ENCODE measurements at regions not wholly inside any gene's neighbourhood (a gene's known extent, or its start where the extent isn't known, plus 50 kb on each side); places are given as distances from the start of the nearest gene placed in this dataset.

DNA sequence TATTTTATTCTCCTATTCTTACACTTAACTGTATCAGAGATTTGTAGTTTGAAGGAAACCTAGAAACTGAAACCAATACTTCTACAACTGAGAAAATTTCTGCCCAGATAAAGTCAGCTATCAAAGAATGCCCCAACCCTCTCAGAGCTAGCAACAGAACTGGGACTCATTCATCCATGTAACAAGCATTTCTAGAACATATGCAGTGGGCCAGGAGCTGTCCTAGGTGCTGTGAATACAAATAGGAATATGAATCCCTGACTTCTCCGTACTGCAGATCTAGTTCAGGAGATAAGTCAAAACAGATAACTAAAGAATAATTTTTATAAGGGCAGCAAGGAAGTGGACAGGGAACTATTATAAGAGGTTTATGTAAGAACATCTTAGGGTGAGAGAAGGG, 654.1 kb upstream of the NOX3 start:
- no peak for DNase-seq

DNA sequence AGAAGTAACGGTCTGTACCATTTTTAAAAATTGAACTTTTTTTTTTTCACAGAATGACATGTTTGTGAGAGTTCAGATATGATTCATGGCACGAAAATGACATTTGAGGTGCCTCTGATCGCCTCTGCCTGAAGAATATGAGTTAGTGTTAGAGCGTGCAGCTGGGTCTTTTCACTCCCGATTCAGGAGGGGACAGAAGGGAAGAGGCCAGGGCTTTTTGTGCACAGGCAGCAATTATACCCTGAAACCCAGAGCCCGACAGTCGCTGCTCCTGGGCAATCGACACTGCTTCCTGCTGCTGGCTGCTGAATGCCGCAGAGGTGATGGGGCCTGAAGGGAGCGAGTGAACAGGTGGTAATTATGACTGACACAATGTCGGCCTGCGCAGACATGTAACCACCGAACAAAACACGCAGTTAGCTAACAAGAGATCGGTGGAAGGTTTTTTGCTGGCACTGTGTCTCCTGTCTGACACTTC, 652.0 kb upstream of the NOX3 start:
- no peak for DNase-seq

DNA sequence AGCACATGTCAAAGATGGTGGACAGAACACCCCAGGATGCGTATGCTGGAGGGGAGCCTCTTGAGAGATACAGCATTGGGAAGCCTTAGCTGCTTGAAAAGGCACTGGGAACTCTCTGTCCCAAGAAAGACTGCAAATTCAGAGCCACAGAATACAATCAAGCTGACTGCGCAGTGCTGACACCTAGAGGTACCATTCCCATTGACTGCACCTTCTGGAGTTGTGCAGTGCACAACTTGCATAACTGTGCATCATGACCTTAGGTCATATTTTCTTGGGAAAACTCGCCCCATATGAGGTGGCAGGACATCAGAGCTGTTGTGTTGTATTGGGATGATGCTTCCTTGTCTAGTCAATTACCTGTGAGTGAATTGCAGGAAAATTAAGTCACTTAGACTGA, 646.5 kb upstream of the NOX3 start:
- peak; percentile 13 for DNase-seq

DNA sequence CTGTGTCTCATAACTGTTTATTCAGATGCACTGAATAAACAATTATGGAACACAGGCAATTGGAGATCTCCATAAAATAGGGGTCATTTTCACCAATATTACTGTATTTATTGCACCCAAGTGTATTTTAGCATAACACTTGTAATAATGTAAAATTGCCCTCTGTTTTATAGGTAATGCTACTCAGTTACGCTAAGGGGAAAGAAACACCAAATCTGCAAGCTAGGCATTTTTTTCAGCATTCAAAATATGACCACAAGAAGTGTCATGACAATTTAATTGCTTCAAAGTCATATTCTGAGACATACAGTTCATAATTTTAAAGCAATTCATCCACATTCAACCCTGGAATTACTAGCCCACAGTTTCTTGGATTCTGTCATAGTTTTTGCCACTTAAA, 643.2 kb upstream of the NOX3 start:
- DNase-seq = no peak

DNA sequence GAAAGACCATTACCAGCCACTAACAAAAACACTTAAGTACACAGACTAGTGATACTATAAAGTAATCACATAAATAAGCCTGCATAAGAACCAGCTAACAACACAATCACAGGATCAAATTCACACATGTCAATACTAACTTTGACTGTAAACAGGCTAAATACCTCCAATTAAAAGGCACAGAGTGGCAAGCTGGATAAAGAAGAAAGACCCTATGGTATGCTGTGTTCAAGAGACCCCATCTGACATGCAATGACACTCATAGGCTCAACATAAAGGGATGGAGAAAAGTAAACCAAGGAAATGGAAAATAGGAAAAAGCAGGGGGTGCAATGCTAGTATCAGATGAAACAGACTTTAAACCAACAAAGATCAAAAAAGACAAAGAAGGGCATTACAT, 631.8 kb upstream of the NOX3 start:
- DNase-seq = no peak

DNA sequence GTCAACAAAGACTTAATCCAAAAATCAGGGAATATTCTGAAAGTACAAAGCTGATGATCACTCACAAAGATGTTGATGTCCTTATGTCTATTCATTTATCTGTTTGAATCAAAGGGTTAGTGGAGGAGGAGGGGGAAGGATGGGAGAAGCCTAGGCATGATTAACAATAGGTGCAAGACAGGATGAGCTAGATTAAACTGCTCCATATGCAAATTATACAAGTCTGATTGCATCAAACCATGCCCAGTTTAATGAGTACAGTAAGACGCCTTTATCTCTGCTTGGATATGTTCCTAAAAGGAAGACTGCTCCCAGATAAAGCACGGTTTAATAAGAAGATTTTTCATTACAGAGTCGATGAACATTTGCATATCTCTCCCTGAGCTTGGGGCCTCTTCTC, 626.4 kb upstream of the NOX3 start:
- DNase-seq = no peak

DNA sequence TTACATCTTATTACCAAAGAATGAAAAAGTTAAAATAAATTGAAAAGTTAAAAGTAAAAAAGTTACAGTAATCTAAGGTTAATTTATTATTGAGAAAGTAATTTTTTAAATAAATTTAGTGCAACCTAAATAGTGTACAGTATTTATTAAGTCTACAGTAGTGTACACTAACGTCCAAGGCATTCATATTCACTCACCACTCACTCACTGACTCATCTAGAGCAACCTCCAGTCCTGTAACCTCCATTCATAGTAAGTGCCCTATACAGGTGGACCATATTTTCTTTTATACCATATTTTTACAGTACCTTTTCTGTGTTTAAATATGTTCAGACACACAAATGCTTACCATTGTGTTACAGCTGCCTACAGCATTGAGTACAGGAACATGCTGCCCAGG, 624.7 kb upstream of the NOX3 start:
- no peak for DNase-seq

DNA sequence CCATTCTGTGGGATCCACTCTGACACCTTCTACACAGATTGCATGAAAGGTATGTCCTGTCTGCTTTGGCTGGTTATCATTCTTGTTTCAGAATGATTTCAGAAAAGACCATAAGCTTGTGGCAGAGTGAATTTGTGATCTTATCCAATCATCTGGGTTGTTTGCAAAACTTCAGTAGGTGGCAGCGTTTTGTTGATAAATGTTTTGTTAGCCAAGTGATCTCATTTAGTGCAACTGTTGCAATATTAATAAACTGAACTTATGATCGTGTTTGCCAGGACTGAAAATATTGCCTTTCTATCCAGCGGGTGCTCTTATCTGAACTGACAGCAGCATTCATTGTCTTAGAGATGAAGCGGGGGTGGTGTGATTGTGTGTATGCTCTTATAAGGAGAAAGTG, 613.2 kb upstream of the NOX3 start:
- peak; percentile 37 for DNase-seq

DNA sequence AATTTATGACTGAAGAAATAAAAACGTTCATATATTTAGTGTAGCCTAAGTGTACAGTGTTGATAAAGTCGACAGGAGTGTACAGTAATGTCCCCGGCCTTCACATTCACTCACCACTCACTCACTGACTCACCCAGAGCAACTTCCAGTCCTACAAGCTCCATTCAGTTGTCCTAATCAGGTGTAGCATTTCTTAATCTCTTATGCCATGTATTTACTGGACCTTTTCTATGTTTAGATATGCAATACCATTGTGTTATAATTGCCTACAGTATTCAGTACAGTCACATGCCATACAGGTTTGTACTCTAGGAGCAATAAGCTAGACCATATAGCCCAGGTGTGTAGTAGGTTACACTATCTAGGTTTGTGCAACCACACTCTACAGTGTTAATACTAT, 610.2 kb upstream of the NOX3 start:
- DNase-seq = no peak

DNA sequence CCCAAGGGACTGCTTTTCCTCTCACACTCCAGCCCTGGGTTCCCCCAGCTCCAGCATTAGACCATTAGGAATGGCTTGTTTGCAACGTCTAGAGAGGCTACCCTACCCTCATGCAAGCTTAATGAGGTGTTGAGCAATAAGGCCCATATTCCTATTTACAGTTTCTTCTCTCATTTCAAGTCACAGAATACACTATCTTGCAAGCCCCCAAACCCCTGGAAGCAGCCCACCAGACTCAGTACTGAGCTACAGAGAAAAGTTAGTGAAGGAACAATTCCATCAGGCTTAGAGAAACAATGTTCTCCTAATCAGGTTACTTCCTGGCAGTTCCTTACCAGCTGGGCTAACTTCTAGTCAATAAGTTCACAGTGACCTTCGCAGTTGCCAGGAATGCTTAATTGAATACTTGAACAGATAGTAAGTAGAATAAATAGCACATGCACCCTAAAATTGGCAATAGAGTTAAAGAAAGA, 606.5 kb upstream of the NOX3 start:
- DNase-seq = no peak

DNA sequence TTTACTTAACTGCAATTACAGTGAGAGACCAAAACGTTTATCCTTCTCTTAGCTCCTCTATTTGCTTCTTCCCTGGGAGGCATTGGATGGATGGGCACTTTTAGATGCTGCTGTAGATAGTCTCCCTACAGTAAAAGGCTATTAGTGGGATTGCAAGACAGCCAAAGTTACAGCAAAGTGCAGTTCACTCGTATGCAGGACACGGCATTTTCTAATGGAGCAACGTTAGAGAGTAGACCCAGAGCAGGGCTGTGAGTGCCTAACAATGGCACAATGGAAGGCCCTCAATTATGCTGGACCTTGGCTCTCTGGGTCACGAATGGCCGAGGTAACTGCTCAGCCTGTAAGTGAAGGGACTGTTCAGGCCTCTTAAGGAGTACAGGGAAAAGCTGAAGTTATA, 605.8 kb upstream of the NOX3 start:
- DNase-seq = no peak

DNA sequence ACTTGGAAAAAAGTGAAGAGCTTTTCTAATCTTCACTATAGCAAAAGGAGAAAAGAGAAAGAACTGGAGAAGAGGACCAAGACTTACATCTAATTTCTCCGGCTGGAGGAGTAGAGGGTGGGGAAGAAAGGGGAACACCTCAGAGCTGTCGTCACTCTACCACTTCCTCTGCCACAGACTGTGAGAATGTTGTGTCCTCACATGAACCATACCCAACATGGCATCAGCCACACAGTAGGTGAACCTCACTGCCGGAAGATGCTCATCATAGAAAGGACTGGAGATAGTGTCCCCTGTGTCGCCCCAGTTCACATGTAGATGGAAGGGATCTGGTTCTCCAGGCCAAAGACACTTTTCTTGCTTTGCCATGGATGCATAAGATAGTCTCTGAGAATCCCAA, 604.4 kb upstream of the NOX3 start:
- DNase-seq = no peak

DNA sequence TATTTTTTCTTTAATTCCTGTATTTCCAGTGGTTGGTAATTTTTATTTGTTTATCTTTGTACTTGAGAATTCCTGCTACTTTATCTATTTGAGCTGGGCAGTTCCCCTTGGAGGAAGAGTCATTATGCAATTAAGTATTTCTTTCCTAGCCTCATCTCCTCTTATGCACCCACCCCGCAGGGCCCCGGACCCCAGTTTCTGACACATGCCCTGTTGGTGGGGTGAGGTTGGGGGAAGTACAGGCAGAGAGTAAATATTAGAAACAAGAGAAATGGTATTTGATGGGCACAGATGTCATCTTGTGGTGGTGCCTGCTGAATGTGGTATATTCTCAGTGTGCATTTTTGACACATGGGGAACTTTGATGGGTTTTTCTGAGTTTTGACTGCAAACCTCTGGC, 602.7 kb upstream of the NOX3 start:
- no peak for DNase-seq

DNA sequence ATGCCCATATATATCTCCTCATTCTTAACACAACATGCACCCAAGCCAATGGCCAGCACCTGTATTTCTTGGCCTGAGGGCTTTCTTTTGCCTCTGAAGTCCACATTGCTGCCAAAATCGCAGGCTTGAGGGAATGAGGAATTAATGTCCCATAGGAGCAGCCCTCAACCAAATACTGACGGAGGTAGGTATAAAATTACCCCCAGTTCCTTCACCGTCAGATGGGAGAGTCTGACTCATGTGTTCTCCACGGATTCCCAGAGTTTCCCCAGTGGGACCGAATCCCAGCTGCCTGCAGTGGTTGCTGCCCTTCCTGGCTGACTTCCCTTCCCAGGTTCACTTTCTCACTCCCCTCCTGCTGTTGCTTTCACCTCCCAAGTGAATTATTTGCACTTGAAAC, 602.2 kb upstream of the NOX3 start:
- no peak for DNase-seq

DNA sequence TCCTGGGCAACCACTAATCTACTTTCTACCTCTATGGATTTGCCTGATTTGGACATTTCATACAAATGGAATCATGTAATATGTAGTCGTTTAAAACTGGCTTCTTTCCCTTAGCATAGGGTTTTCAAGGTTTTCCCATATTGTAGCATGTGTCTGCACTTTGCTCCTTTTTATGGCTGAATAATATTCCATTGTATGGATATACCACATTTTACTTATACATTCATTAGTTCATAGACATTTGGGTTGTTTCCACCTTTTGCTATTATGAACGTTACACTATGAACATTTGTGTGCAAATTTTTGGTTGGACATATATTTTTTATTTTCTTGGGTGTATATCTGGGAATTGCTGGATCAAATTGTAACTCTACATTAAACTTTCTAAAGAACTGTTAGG, 600.4 kb upstream of the NOX3 start:
- no peak for DNase-seq

DNA sequence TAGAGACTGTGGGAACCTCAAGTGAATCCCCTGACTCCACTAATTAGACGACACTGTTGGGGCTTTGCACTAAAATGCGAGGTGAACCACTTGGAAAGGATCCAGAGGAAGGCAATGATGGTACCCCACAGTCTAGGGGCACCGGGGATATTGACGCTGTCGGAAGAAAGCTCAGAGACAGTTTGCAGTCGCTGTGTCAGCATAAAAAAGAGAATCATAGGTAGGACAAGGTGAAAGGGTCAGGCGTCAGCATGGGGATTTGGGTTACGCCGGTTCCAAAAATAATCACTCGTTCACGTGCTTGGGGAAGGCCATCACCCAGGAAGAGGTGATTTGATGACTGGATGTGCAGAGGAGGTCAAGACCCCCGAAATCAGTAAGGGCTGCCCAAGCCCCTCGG, 598.0 kb upstream of the NOX3 start:
- no peak for DNase-seq

DNA sequence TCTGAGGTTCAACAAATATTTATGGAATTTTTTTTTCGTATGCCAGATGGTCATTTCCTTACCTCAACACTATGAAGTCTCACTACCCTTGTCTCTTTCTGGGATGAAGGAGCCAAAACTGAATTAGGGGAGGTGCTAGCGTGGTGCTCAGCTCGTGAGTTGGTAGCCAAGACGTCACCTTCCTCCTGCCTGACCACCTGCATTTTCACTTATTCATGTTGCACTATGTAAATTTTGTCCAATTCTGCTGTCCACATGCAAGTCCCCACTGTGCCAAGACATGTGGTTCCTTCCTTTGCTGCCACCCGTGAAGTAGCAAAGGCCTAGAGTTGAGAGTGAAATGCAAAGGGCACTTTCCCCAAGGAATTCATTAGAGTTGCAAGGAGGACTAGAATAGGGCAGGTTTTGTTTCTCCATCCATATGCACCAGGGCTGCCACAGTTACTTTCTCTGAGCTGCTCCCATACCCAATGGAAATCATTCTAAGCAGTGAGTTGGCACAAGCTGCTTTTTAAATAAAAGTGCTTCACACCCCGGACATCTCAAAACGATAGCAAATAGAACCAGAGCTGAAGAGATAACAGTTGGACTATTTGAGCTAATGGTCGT, 591.3 kb upstream of the NOX3 start:
- no peak for DNase-seq

DNA sequence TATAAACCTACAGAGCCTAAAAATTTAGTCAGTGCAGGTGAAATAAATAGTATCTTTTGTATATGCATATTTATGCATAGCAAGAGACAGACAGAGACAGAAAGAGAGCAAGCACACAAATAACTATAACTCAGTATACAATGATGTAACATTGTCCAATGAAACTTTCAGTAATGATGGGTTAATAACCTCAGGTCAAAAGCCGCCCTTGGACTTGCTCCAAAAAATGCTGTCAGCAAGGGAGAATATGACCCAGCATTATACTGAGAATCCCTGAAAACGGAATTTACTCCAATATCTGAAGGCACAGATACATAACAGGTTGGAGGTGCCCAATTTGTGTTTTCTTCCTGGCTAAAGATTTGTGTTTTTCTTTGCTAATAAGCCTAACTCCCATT, 590.6 kb upstream of the NOX3 start:
- no peak for DNase-seq

DNA sequence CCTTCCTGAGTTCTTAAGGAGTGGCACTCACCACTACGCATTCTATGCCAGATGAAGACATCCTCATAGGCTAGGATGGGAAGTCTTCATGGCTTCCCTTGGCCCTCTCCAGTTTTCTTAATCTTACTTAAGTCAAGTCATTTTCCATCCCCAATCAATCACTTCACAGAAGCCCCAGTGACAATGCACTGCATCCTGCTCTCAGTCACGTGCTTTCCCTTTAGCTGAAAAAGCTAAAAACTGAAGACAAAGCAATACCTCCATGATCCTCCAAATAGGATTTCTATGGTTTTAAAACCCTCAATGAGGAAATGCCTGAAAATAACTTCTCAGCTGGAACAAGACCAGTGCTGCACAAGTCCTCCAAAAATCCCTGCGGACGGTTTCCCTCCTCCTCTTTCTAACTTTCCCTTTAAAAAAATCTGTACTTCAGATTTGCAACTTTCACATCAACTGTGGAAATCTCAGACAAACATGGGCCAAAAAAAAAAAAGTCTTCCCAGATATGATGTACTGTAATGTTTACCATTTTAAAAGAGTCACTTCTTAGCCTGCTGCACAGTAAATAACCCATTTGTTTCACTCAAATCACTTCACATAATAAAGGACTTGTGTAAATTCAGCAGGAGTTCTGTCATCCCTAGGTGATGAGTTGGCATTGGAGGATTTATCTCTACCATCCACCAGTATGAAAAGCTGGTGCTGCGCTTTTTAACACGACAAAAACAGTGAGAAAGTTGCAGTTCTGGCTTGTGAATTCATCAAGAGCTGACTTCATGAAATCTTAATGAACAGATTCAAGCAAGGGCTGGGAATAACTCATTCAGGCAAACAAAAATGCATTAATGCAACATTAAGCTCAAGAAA, 590.0 kb upstream of the NOX3 start:
- no peak for DNase-seq

DNA sequence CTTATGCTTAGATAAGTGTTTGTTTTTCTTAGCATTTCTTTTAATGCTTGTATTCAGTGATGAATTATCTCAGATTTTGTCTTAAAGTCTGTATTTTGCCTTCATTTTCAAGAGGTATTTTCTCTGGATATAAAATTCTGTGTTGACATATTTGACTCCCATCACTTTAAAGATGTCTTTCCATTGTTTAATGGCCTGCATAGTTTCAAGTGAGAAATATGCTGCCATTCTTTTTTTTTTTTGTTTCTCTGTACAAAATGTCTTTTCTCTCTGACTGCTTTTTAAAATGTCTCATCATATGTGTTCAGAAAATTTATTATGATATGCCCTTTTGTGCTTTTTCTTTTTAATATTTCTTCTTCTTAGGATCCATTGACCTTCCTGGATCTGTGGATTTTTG, 578.0 kb upstream of the NOX3 start:
- DNase-seq = no peak

DNA sequence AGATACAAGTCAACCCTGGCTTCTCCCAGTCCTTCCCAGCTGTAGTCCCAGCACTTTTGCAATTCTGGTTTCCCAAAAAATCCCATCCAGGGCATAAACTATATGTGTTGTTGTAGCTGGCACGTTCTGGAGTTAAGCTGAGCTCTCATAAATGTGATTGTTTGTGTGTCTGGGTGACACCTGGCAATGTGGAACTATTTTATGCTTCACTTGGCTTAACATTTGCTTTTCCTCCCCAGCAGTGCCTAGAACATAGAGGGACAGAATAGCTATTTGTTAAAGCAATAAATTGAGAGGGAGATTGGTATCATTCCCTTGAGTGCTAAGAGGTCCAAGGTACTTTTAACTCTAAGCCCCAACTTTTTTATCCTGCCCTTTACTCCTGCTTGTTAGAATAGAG, 575.9 kb upstream of the NOX3 start:
- no peak for DNase-seq

DNA sequence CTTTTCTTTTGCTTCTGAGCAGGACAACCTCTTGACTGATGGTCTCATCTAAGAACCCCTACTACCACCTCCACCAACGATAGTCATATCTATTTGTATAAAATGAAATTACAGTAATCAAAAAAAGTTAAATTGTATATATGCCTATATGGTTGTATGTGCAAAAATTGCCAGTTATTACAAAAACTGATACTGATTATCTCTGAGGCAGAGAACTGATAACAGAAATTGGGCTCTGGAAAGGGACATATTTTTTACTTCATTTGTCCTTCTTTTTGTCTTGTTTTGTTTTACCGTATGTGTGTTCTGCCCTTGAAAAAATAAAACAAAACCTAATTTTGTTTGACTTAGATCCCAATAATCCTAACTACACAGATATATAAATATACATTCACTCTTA, 574.4 kb upstream of the NOX3 start:
- DNase-seq = no peak

DNA sequence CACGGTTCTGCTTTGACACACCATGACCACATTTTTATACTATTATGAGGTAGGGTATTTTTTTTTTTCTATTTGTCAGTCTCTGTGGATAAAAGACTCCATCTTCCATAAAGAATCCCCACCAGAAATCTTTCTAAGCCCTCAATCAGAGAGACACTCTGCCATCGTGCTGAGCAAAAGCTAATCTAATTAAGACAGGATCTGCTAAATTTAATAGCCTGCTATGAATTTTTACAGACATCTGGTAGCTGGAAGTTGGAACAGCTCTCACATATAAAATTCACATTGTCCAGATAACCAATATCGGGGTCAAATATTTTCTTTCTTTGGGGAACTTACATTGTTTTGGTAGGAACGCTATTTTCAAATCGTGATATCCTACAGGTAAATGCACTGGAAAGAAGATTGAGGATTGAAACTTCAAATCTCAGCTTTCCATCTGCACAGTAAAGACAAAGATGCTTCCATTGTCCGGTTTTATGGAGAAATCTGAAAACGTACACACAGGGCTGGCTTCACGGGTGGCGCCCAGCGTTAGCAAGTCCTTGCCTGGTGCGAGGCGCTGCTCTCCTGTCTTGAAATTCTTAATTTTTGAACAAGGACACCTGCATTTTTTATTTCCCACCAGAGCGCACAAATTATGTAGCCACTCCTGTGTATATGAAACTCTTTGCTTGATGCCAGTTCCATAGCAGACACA, 573.8 kb upstream of the NOX3 start:
- no peak for DNase-seq

Data from OCI-M1 (cell line).